ENCODE measurements at regions not wholly inside any gene's neighbourhood (a gene's known extent, or its start where the extent isn't known, plus 50 kb on each side); places are given as distances from the start of the nearest gene placed in this dataset.

GRCh38 chr11:45528435-45528834 lies 137.0 kb downstream of the CHST1 start:
- no peak for DNase-seq (ENCODE audit: low spot score in 2 of 2)
- Histone ChIP-seq H3K4me3 (no peak overlapping the region), H3K36me3 (no peaks in the 10 kb centered on the region), H3K4me1 (no peaks in the 10 kb centered on the region), H3K27ac (no peak overlapping the region), H3K9me3 (no peaks in the 10 kb centered on the region), H3K27me3 (peaks cover 28% of the 10 kb centered on the region)
- TF ChIP-seq CTCF (IDR thresholded peaks at IDR 0.05) (no peak), POLR2A (IDR thresholded peaks at IDR 0.05) (no peak), EP300 (IDR thresholded peaks at IDR 0.05) (no peak), POLR2AphosphoS5 (IDR thresholded peaks at IDR 0.05) (no peak)
- WGBS = 82% methylated on average over 2 of the region's 2 CpGs

- Histone ChIP-seq H3K27ac (no peak overlapping the region), H3K36me3 (no peaks in the 10 kb centered on the region), H3K27me3 (peaks cover 28% of the 10 kb centered on the region), H3K4me3 (no peak overlapping the region), H3K9me3 (no peaks in the 10 kb centered on the region), H3K4me1 (no peaks in the 10 kb centered on the region)
- no peak for TF ChIP-seq CTCF (IDR thresholded peaks at IDR 0.05)
- 90% methylated on average over 1 of the region's 1 CpG for WGBS
- DNase-seq (ENCODE audit: low spot score in 2 of 2) = no peak
These were observed 137.5 kb downstream of the CHST1 start for GRCh38 chr11:45527898-45528297.

GRCh38 chr11:45525393-45525792 lies 140.0 kb downstream of the CHST1 start:
- no peak for DNase-seq (ENCODE audit: low spot score in 2 of 2)
- Histone ChIP-seq H3K4me3 (no peak overlapping the region), H3K27ac (no peak overlapping the region), H3K4me1 (no peaks in the 10 kb centered on the region), H3K9me3 (peaks cover 3% of the 10 kb centered on the region), H3K27me3 (peaks cover 20% of the 10 kb centered on the region), H3K36me3 (no peaks in the 10 kb centered on the region)
- TF ChIP-seq POLR2A (IDR thresholded peaks at IDR 0.05) = no peak
- TF ChIP-seq POLR2AphosphoS5 (IDR thresholded peaks at IDR 0.05) = no peak
- no peak for TF ChIP-seq CTCF (IDR thresholded peaks at IDR 0.05)
- TF ChIP-seq EP300 (IDR thresholded peaks at IDR 0.05) = no peak
- 28% methylated on average over 3 of the region's 3 CpGs for WGBS

- H3K4me3 ChIP-seq = no peak overlapping the region
- peaks cover 15% of the 10 kb centered on the region for H3K27me3 ChIP-seq
- DNase-seq (ENCODE audit: low spot score in 2 of 2) = no peak
- no peaks in the 10 kb centered on the region for H3K4me1 ChIP-seq
- no peaks in the 10 kb centered on the region for H3K36me3 ChIP-seq
- TF ChIP-seq EP300 (IDR thresholded peaks at IDR 0.05) (no peak), POLR2A (IDR thresholded peaks at IDR 0.05) (no peak)
- no peak overlapping the region for H3K27ac ChIP-seq
- H3K9me3 ChIP-seq = peaks cover 3% of the 10 kb centered on the region
- 45% methylated on average over 5 of the region's 5 CpGs for WGBS
These were observed 141.7 kb downstream of the CHST1 start for GRCh38 chr11:45523760-45524159.

GRCh38 chr11:45518833-45519535 lies 146.4 kb downstream of the CHST1 start:
- DNase-seq (ENCODE audit: low spot score in 2 of 2) = no peak
- H3K27ac ChIP-seq = no peak overlapping the region
- H3K36me3 ChIP-seq = no peaks in the 10 kb centered on the region
- H3K9me3 ChIP-seq = peaks cover 3% of the 10 kb centered on the region
- H3K4me3 ChIP-seq = no peak overlapping the region
- H3K27me3 ChIP-seq = no peaks in the 10 kb centered on the region
- 77% methylated on average over 5 of the region's 5 CpGs for WGBS
- no peak for TF ChIP-seq CTCF (IDR thresholded peaks at IDR 0.05)
- TF ChIP-seq EP300 (IDR thresholded peaks at IDR 0.05) = no peak
- TF ChIP-seq POLR2AphosphoS5 (IDR thresholded peaks at IDR 0.05) = no peak
- H3K4me1 ChIP-seq = no peaks in the 10 kb centered on the region

Measured in suprapubic skin (tissue), 4 donors.